Nephron progenitor cell (in vitro differentiated cells): ENCODE measurements at regions not wholly inside any gene's neighbourhood (a gene's known extent, or its start where the extent isn't known, plus 50 kb on each side); places are given as distances from the start of the nearest gene placed in this dataset.

ENCODE experiments used
- DNase-seq: peaks from one replicate; pipeline ENCODE4 v3.0.0; 2021
- H3K27ac Mint-ChIP-seq: 2 replicates; pipeline ENCODE4 v1.8.0; 2021; ENCODE audit warnings: mild to moderate bottlenecking, moderate library complexity, mixed read lengths
- H3K27me3 Mint-ChIP-seq: 2 replicates; pipeline ENCODE4 v1.8.0; 2021; ENCODE audit warnings: mild to moderate bottlenecking, low read depth, mixed read lengths; ENCODE audit not compliant: poor library complexity
- H3K36me3 Mint-ChIP-seq: 2 replicates; pipeline ENCODE4 v1.8.0; 2021; ENCODE audit warnings: low read depth, mixed read lengths
- H3K4me1 Mint-ChIP-seq: 2 replicates; pipeline ENCODE4 v1.8.0; 2021; ENCODE audit warnings: mixed read lengths
- H3K4me3 Mint-ChIP-seq: 2 replicates; pipeline ENCODE4 v1.8.0; 2021; ENCODE audit warnings: mild to moderate bottlenecking, moderate library complexity, mixed read lengths
- H3K9me3 Mint-ChIP-seq: 2 replicates; pipeline ENCODE4 v1.8.0; 2021; ENCODE audit warnings: mild to moderate bottlenecking, moderate library complexity, mixed read lengths
- CTCF ChIP-seq: fragments of 200-600 bp; sonication (generic); IDR thresholded peaks from 2 replicates; pipeline ENCODE4 v1.5.0; 2021; ENCODE audit warnings: antibody characterized with exemption

- no peak for TF ChIP-seq CTCF
- H3K4me1 Mint-ChIP-seq, result peaks cover 28% of the 10 kb centered on the region
Measured at GRCh38 chr16:79756571-79756970, 156.0 kb upstream of the MAF start.

GRCh38 chr16:79754501-79754900, 154.0 kb upstream of the MAF start:
- peaks cover 18% of the 10 kb centered on the region for H3K9me3 Mint-ChIP-seq
- H3K36me3 Mint-ChIP-seq, result peaks cover 15% of the 10 kb centered on the region
- peaks cover 23% of the 10 kb centered on the region for H3K4me1 Mint-ChIP-seq
- H3K27ac Mint-ChIP-seq, result no peak overlapping the region
- peaks cover 3% of the 10 kb centered on the region for H3K27me3 Mint-ChIP-seq
- no peak overlapping the region for H3K4me3 Mint-ChIP-seq
- DNase-seq, result no peak
- TF ChIP-seq CTCF, result no peak

More at GRCh38 chr16:79756571-79756970, 156.0 kb upstream of the MAF start:
- Mint-ChIP-seq H3K27ac (peak overlapping the region; percentile 40), H3K9me3 (peaks cover 10% of the 10 kb centered on the region), H3K27me3 (no peaks in the 10 kb centered on the region), H3K4me3 (no peak overlapping the region), H3K36me3 (peaks cover 9% of the 10 kb centered on the region)
- DNase-seq, result no peak

GRCh38 chr16:79754081-79754480, 153.5 kb upstream of the MAF start:
- peaks cover 20% of the 10 kb centered on the region for H3K4me1 Mint-ChIP-seq
- H3K27me3 Mint-ChIP-seq, result peaks cover 3% of the 10 kb centered on the region
- peak overlapping the region; percentile 38 for H3K27ac Mint-ChIP-seq
- DNase-seq, result no peak
- peaks cover 23% of the 10 kb centered on the region for H3K9me3 Mint-ChIP-seq
- H3K36me3 Mint-ChIP-seq, result peaks cover 19% of the 10 kb centered on the region
- TF ChIP-seq CTCF, result no peak
- no peak overlapping the region for H3K4me3 Mint-ChIP-seq

GRCh38 chr16:79753286-79753685, 152.7 kb upstream of the MAF start:
- Mint-ChIP-seq H3K27ac (no peak overlapping the region), H3K4me3 (no peak overlapping the region), H3K4me1 (peaks cover 18% of the 10 kb centered on the region), H3K27me3 (peaks cover 3% of the 10 kb centered on the region), H3K9me3 (peaks cover 28% of the 10 kb centered on the region), H3K36me3 (peaks cover 20% of the 10 kb centered on the region)
- DNase-seq, result no peak
- no peak for TF ChIP-seq CTCF

- no peak for DNase-seq
- peaks cover 18% of the 10 kb centered on the region for H3K4me1 Mint-ChIP-seq
- peaks cover 20% of the 10 kb centered on the region for H3K36me3 Mint-ChIP-seq
- no peak for TF ChIP-seq CTCF
- H3K27me3 Mint-ChIP-seq, result peaks cover 3% of the 10 kb centered on the region
- H3K27ac Mint-ChIP-seq, result no peak overlapping the region
- peaks cover 28% of the 10 kb centered on the region for H3K9me3 Mint-ChIP-seq
- H3K4me3 Mint-ChIP-seq, result no peak overlapping the region
Measured at GRCh38 chr16:79752396-79752795, 151.9 kb upstream of the MAF start.

- Mint-ChIP-seq H3K9me3 (peaks cover 28% of the 10 kb centered on the region), H3K36me3 (peaks cover 20% of the 10 kb centered on the region), H3K4me3 (no peak overlapping the region), H3K27ac (no peak overlapping the region), H3K27me3 (peaks cover 3% of the 10 kb centered on the region), H3K4me1 (peaks cover 13% of the 10 kb centered on the region)
- no peak for DNase-seq
- no peak for TF ChIP-seq CTCF
Measured at GRCh38 chr16:79751471-79752184, 151.1 kb upstream of the MAF start.
